ENCODE measurements at regions not wholly inside any gene's neighbourhood (a gene's known extent, or its start where the extent isn't known, plus 50 kb on each side); places are given as distances from the start of the nearest gene placed in this dataset.

DNA sequence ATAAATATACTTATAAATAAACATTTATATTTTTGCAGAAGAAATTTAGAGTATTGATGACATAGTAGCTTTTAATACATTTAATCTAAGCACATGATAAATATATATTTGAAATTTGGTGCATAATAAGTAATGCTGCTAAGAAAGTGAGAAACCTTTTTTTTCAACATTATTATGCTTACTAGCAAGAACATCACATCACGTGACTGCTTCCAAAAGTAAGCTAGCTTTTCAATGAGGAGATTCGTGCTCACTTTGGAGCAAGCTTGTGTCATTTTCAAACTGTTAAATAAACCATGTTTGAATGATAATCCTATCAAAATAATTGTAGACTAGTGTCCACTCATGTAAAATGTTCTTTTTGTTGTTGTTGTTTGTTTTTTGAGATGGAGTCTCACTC is 109.0 kb upstream of the SLC4A7 start:
- Histone ChIP-seq H3K27me3 (ENCODE audit: low read length) (no peaks in the 10 kb centered on the region), H3K79me2 (ENCODE audit: insufficient read depth, low read length) (no peaks in the 10 kb centered on the region), H3K9me2 (replicated peaks; ENCODE audit: insufficient read depth, low read length) (no peaks in the 10 kb centered on the region), H4K20me1 (ENCODE audit: low read depth, low read length) (no peaks in the 10 kb centered on the region), H3K27ac (ENCODE audit: low read depth, low read length) (no peak overlapping the region), H2AFZ (ENCODE audit: low read depth, low read length, severe bottlenecking) (no peak overlapping the region), H3K9ac (ENCODE audit: low read length) (no peak overlapping the region), H3K4me2 (ENCODE audit: low read depth, low read length, poor library complexity, severe bottlenecking) (no peak overlapping the region), H3F3A (ENCODE audit: insufficient read depth) (no peaks in the 10 kb centered on the region), H3K9me3 (ENCODE audit: insufficient read depth, low read length) (no peaks in the 10 kb centered on the region), H3K36me3 (ENCODE audit: low read length) (no peaks in the 10 kb centered on the region), H3K4me3 (ENCODE audit: insufficient read depth, low read length, poor library complexity, severe bottlenecking) (no peak overlapping the region)
- TF ChIP-seq EZH2phosphoT487 (conservative IDR thresholded peaks at IDR 0.05; ENCODE audit: low read length), result no peak
- TF ChIP-seq, protein P1, sequence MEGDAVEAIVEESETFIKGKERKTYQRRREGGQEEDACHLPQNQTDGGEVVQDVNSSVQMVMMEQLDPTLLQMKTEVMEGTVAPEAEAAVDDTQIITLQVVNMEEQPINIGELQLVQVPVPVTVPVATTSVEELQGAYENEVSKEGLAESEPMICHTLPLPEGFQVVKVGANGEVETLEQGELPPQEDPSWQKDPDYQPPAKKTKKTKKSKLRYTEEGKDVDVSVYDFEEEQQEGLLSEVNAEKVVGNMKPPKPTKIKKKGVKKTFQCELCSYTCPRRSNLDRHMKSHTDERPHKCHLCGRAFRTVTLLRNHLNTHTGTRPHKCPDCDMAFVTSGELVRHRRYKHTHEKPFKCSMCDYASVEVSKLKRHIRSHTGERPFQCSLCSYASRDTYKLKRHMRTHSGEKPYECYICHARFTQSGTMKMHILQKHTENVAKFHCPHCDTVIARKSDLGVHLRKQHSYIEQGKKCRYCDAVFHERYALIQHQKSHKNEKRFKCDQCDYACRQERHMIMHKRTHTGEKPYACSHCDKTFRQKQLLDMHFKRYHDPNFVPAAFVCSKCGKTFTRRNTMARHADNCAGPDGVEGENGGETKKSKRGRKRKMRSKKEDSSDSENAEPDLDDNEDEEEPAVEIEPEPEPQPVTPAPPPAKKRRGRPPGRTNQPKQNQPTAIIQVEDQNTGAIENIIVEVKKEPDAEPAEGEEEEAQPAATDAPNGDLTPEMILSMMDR (IDR thresholded peaks at IDR 0.05; ENCODE audit: insufficient read depth, low read length, poor library complexity, severe bottlenecking), result no peak

DNA sequence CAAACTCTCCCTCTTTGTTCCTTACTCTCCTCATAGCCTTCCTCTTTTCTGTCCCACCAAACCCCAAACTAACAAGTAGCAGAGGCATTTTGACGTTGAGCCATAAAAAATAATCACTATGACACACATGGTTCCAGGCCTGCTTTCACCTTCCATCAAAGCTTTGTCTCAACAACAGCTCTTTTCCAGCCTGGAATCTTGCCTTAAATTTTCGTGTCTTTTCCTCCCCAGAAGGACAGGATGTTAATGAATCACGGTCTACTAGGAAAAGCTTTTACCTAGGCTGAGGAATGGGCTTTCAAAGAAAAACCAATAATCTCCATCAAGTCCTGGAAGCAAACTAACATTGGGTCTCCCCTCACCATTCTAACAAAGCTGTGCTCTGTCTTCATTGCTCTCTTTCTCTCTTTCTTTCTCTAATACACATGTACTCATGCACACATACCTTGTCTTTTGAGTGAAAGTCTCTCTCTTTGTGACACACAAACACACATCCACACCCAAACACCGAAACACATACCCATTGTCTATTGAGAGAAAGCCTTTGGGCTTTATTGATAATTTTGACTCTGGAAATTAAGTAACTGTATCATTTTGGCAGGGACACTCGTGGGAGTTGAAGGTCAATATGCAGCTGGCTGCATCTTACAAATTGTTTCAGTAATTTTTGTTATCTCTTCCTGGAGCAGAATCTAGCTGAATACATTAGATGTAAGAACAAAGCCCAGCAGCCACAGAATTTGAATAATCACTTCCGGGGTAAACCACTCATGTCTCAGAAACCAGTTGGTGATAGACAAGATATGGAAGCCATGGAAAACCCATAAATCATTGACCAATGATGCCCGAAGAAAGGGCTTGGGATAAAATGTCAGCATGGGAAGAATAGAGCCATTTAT is 107.4 kb upstream of the SLC4A7 start:
- Histone ChIP-seq H3K36me3 (ENCODE audit: low read length) (no peaks in the 10 kb centered on the region), H3K9ac (ENCODE audit: low read length) (no peak overlapping the region), H3K79me2 (ENCODE audit: insufficient read depth, low read length) (no peaks in the 10 kb centered on the region), H3K9me2 (replicated peaks; ENCODE audit: insufficient read depth, low read length) (no peaks in the 10 kb centered on the region), H3K4me2 (ENCODE audit: low read depth, low read length, poor library complexity, severe bottlenecking) (no peak overlapping the region), H3K9me3 (ENCODE audit: insufficient read depth, low read length) (no peaks in the 10 kb centered on the region), H2AFZ (ENCODE audit: low read depth, low read length, severe bottlenecking) (no peak overlapping the region), H3K4me3 (ENCODE audit: insufficient read depth, low read length, poor library complexity, severe bottlenecking) (no peak overlapping the region), H3F3A (ENCODE audit: insufficient read depth) (no peaks in the 10 kb centered on the region), H4K20me1 (ENCODE audit: low read depth, low read length) (no peaks in the 10 kb centered on the region), H3K27ac (ENCODE audit: low read depth, low read length) (no peak overlapping the region), H3K27me3 (ENCODE audit: low read length) (no peaks in the 10 kb centered on the region)
- TF ChIP-seq EZH2phosphoT487 (conservative IDR thresholded peaks at IDR 0.05; ENCODE audit: low read length), result no peak
- TF ChIP-seq, protein P1 (IDR thresholded peaks at IDR 0.05; ENCODE audit: insufficient read depth, low read length, poor library complexity, severe bottlenecking), result no peak

DNA sequence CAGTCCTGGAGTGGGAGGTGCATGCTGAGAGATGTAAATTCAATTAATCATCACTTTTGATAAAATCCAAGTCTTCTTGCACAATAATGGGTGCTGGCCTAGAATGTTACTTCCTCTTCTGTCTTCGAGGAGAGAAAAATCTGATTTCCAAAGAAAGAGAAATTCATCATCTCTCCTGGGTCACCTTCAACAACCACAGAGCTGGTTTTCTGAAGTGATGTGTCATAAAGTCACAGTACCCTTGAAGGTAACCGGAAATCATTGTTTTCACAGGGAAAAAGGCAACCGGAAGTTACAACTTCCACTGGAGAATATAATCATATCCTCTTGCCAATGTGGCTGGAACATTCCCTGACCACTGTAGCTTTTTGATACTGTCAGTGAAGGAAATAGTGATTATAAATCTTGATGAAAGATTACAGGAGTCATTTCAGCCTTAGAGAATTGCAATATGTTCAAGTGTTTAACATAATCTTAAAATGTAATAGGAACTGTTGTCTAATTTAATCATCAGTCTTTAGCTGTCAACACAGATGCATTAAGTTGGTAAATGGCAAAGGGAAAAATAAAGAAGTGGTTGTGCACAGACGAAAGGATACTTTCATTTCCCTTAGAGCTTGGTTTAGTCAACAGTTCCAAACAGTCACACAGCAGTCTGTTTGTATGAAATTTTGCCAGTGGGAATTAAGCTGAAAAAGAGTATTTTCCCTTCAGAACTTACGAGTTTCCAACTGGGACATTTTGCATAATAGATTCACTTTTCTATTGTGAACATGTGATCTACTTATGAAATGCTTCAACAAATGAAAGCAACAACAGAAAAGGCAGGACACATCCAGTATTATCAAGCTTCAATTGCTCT is 106.5 kb upstream of the SLC4A7 start:
- H3K9me2 ChIP-seq (replicated peaks; ENCODE audit: insufficient read depth, low read length), result no peaks in the 10 kb centered on the region

More for the DNA sequence above, 106.5 kb upstream of the SLC4A7 start:
- H3K4me3 ChIP-seq (ENCODE audit: insufficient read depth, low read length, poor library complexity, severe bottlenecking), result no peak overlapping the region
- no peak overlapping the region for H3K9ac ChIP-seq (ENCODE audit: low read length)
- no peaks in the 10 kb centered on the region for H3K36me3 ChIP-seq (ENCODE audit: low read length)
- H3K9me3 ChIP-seq (ENCODE audit: insufficient read depth, low read length), result no peaks in the 10 kb centered on the region
- no peaks in the 10 kb centered on the region for H3K79me2 ChIP-seq (ENCODE audit: insufficient read depth, low read length)
- H3F3A ChIP-seq (ENCODE audit: insufficient read depth), result no peaks in the 10 kb centered on the region
- H3K27me3 ChIP-seq (ENCODE audit: low read length), result no peaks in the 10 kb centered on the region
- no peak overlapping the region for H3K4me2 ChIP-seq (ENCODE audit: low read depth, low read length, poor library complexity, severe bottlenecking)
- H4K20me1 ChIP-seq (ENCODE audit: low read depth, low read length), result no peaks in the 10 kb centered on the region
- peak overlapping the region; percentile 17 for H2AFZ ChIP-seq (ENCODE audit: low read depth, low read length, severe bottlenecking)
- no peak overlapping the region for H3K27ac ChIP-seq (ENCODE audit: low read depth, low read length)
- TF ChIP-seq EZH2phosphoT487 (conservative IDR thresholded peaks at IDR 0.05; ENCODE audit: low read length), result no peak
- TF ChIP-seq, protein P1 (IDR thresholded peaks at IDR 0.05; ENCODE audit: insufficient read depth, low read length, poor library complexity, severe bottlenecking), result no peak

Measured in SU-DHL-6 (cell line).